HUES64 (cell line): ENCODE measurements at regions not wholly inside any gene's neighbourhood (a gene's known extent, or its start where the extent isn't known, plus 50 kb on each side); places are given as distances from the start of the nearest gene placed in this dataset.

Source experiments
- H3K27ac ChIP-seq: 2 replicates; pipeline ENCODE4 v1.7.0; 2013; ENCODE audit warnings: low read depth, low read length, inconsistent platforms
- H3K27me3 ChIP-seq: 2 replicates; pipeline ENCODE4 v1.6.1; 2013; ENCODE audit warnings: mild to moderate bottlenecking, low read length; ENCODE audit not compliant: insufficient read depth
- H3K36me3 ChIP-seq: 2 replicates; pipeline ENCODE4 v1.6.1; 2013; ENCODE audit warnings: mild to moderate bottlenecking, low read length; ENCODE audit not compliant: insufficient read depth
- H3K4me1 ChIP-seq: 2 replicates; pipeline ENCODE4 v1.6.1; 2013; ENCODE audit warnings: mild to moderate bottlenecking, low read length, moderate library complexity; ENCODE audit not compliant: insufficient read depth
- H3K4me3 ChIP-seq: 2 replicates; pipeline ENCODE4 v1.5.1; 2013; ENCODE audit warnings: mild to moderate bottlenecking, low read length, moderate library complexity
- H3K9ac ChIP-seq: 2 replicates; pipeline ENCODE4 v1.6.1; 2013; ENCODE audit warnings: mild to moderate bottlenecking, low read depth, low read length
- H3K9me3 ChIP-seq: 2 replicates; pipeline ENCODE4 v1.6.1; 2013; ENCODE audit warnings: low read depth, low read length; ENCODE audit not compliant: insufficient read depth
- WGBS: fragments of 150-250, 120-280 bp; methylation state at CpG from one replicate; pipeline ENCODE4 v1.1.7; 2013; ENCODE audit warnings: missing lambda C conversion rate; 5-methylcytosine and 5-hydroxymethylcytosine counted together

GRCh38 chr1:88001460-88001859 is 672.8 kb downstream of the LMO4 start:
- WGBS: 83% methylated on average over 1 of the region's 1 CpG
- Histone ChIP-seq H3K36me3 (no peaks in the 10 kb centered on the region), H3K9me3 (no peaks in the 10 kb centered on the region), H3K27ac (no peak overlapping the region), H3K9ac (no peak overlapping the region), H3K27me3 (no peaks in the 10 kb centered on the region), H3K4me3 (no peak overlapping the region), H3K4me1 (no peaks in the 10 kb centered on the region; the same call in 1 of the 2 replicates)

GRCh38 chr1:88003255-88003654 is 674.6 kb downstream of the LMO4 start:
- Histone ChIP-seq H3K9ac (no peak overlapping the region), H3K4me1 (no peaks in the 10 kb centered on the region; the same call in 1 of the 2 replicates), H3K27ac (no peak overlapping the region), H3K27me3 (no peaks in the 10 kb centered on the region), H3K4me3 (no peak overlapping the region), H3K36me3 (no peaks in the 10 kb centered on the region), H3K9me3 (no peaks in the 10 kb centered on the region)
- WGBS: no CpG with 5 or more reads among the region's 2 CpGs

- Histone ChIP-seq H3K27ac (no peak overlapping the region), H3K27me3 (no peaks in the 10 kb centered on the region), H3K9ac (no peak overlapping the region), H3K9me3 (no peaks in the 10 kb centered on the region), H3K4me3 (no peak overlapping the region), H3K4me1 (no peaks in the 10 kb centered on the region), H3K36me3 (no peaks in the 10 kb centered on the region)
- no CpG with 5 or more reads among the region's 1 CpG for WGBS
Measured at GRCh38 chr1:88009916-88010315, 674.2 kb upstream of the PKN2 start.

GRCh38 chr1:88013485-88013884 is 670.6 kb upstream of the PKN2 start:
- no peaks in the 10 kb centered on the region for H3K9me3 ChIP-seq
- H3K27ac ChIP-seq: no peak overlapping the region
- H3K4me1 ChIP-seq: no peaks in the 10 kb centered on the region
- no peaks in the 10 kb centered on the region for H3K36me3 ChIP-seq
- no peak overlapping the region for H3K4me3 ChIP-seq
- no peaks in the 10 kb centered on the region for H3K27me3 ChIP-seq
- no peak overlapping the region for H3K9ac ChIP-seq

GRCh38 chr1:88014131-88014530 is 669.9 kb upstream of the PKN2 start:
- no peak overlapping the region for H3K27ac ChIP-seq
- no peaks in the 10 kb centered on the region for H3K27me3 ChIP-seq
- H3K9me3 ChIP-seq: no peaks in the 10 kb centered on the region
- no peak overlapping the region for H3K9ac ChIP-seq
- no peaks in the 10 kb centered on the region for H3K4me1 ChIP-seq
- no peaks in the 10 kb centered on the region for H3K36me3 ChIP-seq
- no peak overlapping the region for H3K4me3 ChIP-seq
- WGBS: 88% methylated on average over 3 of the region's 3 CpGs

GRCh38 chr1:88016947-88017346 is 667.1 kb upstream of the PKN2 start:
- 84% methylated on average over 3 of the region's 3 CpGs for WGBS
- no peaks in the 10 kb centered on the region for H3K4me1 ChIP-seq
- H3K36me3 ChIP-seq: no peaks in the 10 kb centered on the region
- H3K9me3 ChIP-seq: no peaks in the 10 kb centered on the region
- H3K27me3 ChIP-seq: no peaks in the 10 kb centered on the region
- no peak overlapping the region for H3K9ac ChIP-seq
- no peak overlapping the region for H3K27ac ChIP-seq
- H3K4me3 ChIP-seq: no peak overlapping the region

- H3K27me3 ChIP-seq: no peaks in the 10 kb centered on the region
- H3K4me1 ChIP-seq: no peaks in the 10 kb centered on the region
- H3K9ac ChIP-seq: no peak overlapping the region
- H3K4me3 ChIP-seq: no peak overlapping the region
- H3K9me3 ChIP-seq: no peaks in the 10 kb centered on the region
- no peaks in the 10 kb centered on the region for H3K36me3 ChIP-seq
- 69% methylated on average over 1 of the region's 1 CpG for WGBS
- no peak overlapping the region for H3K27ac ChIP-seq
Measured at GRCh38 chr1:88021529-88021928, 662.5 kb upstream of the PKN2 start.

GRCh38 chr1:88022516-88022915 is 661.6 kb upstream of the PKN2 start:
- no peaks in the 10 kb centered on the region for H3K9me3 ChIP-seq
- no peak overlapping the region for H3K27ac ChIP-seq
- H3K4me1 ChIP-seq: no peaks in the 10 kb centered on the region
- 93% methylated on average over 4 of the region's 4 CpGs for WGBS
- H3K27me3 ChIP-seq: no peaks in the 10 kb centered on the region
- H3K36me3 ChIP-seq: no peaks in the 10 kb centered on the region
- H3K9ac ChIP-seq: no peak overlapping the region
- H3K4me3 ChIP-seq: no peak overlapping the region

- no peak overlapping the region for H3K9ac ChIP-seq
- no peaks in the 10 kb centered on the region for H3K36me3 ChIP-seq
- no peak overlapping the region for H3K27ac ChIP-seq
- no peaks in the 10 kb centered on the region for H3K9me3 ChIP-seq
- peaks cover 19% of the 10 kb centered on the region for H3K4me1 ChIP-seq
- no peak overlapping the region for H3K4me3 ChIP-seq
- 78% methylated on average over 1 of the region's 2 CpGs for WGBS
- H3K27me3 ChIP-seq: no peaks in the 10 kb centered on the region
Measured at GRCh38 chr1:88029142-88029541, 654.9 kb upstream of the PKN2 start.

GRCh38 chr1:88029899-88030298 is 654.2 kb upstream of the PKN2 start:
- Histone ChIP-seq H3K4me3 (no peak overlapping the region), H3K9me3 (no peaks in the 10 kb centered on the region), H3K9ac (no peak overlapping the region), H3K27me3 (no peaks in the 10 kb centered on the region), H3K4me1 (peaks cover 19% of the 10 kb centered on the region), H3K27ac (no peak overlapping the region), H3K36me3 (no peaks in the 10 kb centered on the region)

GRCh38 chr1:88035578-88035977 is 648.5 kb upstream of the PKN2 start:
- 93% methylated on average over 8 of the region's 8 CpGs for WGBS
- H3K4me3 ChIP-seq: no peak overlapping the region

GRCh38 chr1:88036345-88037014 is 647.6 kb upstream of the PKN2 start:
- no peaks in the 10 kb centered on the region for H3K4me1 ChIP-seq
- no peak overlapping the region for H3K4me3 ChIP-seq
- no peaks in the 10 kb centered on the region for H3K27me3 ChIP-seq
- no peak overlapping the region for H3K27ac ChIP-seq
- peaks cover 6% of the 10 kb centered on the region; the same call in 1 of the 2 replicates for H3K9me3 ChIP-seq
- WGBS: 93% methylated on average over 12 of the region's 12 CpGs
- no peak overlapping the region for H3K9ac ChIP-seq
- no peaks in the 10 kb centered on the region for H3K36me3 ChIP-seq

More at GRCh38 chr1:88035578-88035977, 648.5 kb upstream of the PKN2 start:
- Histone ChIP-seq H3K27me3 (no peaks in the 10 kb centered on the region), H3K9me3 (peaks cover 6% of the 10 kb centered on the region; the same call in 1 of the 2 replicates), H3K9ac (no peak overlapping the region), H3K27ac (no peak overlapping the region), H3K4me1 (no peaks in the 10 kb centered on the region), H3K36me3 (no peaks in the 10 kb centered on the region)
